HG03280 (cell line): ENCODE measurements at regions not wholly inside any gene's neighbourhood (a gene's known extent, or its start where the extent isn't known, plus 50 kb on each side); places are given as distances from the start of the nearest gene placed in this dataset.

ENCODE experiments used
- ATAC-seq: cut with Tn5 transposase; IDR thresholded peaks from one replicate; pipeline ENCODE4 v1.9.1; 2021; ENCODE audit warnings: mild to moderate bottlenecking, moderate library complexity; ENCODE audit not compliant: unreplicated experiment

DNA sequence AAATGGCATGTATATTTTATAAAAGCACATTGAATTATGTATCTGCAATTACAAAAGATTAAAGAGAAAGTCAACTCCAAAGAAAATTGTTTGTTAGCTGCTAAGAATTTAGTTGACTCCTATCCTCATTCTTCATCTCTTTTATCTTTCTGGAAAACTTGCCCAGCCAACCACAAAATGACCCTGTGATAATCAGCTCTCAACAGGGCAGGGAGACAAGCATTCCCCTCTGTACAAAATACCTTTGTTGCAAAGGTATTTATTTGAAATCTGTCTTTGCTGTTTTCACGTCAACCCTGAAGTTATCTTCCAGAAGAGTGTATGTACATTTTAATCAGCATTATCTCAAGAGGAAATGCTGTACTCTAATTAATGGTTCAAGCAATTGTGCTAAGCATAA is 191.1 kb upstream of the DDI1 start:
- ATAC-seq, result no peak

DNA sequence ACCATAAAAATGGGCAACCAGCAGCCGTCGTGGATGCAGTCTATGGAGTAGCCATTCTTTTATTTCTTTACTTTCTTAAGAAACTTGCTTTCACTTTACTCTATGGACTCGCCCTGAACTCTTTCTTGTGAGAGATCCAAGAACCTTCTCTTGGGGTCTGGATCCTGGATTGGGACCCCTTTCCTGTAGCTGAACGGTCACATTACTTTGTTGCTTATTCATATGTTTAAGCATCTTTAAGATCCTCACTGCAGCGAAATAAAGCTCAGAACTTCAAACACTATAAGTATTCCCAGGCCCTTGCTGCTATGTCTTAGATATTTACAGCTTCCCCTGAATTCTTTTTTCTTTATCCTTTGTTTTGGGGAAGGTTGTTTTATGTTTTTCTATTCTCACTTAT is 187.8 kb upstream of the DDI1 start:
- ATAC-seq, result no peak

DNA sequence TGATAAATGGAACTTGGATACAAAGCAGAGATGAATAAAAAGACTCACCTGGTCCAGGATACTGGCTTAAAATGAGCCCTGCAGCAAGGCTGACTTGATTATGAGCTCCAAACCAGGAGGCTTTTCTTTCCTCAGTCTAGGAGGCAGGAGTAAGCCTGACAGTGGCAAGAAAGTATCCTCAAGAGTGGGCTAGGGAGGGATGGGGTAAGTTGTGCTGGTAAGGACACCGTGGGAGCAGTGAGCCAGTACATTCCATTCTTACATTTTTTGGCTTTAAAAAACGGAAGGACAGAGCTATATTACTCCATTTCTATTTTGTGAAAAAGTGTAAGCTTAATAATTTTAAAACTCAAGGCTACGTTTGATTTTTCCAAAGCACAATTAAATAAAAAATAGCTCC is 187.1 kb upstream of the DDI1 start:
- no peak for ATAC-seq

DNA sequence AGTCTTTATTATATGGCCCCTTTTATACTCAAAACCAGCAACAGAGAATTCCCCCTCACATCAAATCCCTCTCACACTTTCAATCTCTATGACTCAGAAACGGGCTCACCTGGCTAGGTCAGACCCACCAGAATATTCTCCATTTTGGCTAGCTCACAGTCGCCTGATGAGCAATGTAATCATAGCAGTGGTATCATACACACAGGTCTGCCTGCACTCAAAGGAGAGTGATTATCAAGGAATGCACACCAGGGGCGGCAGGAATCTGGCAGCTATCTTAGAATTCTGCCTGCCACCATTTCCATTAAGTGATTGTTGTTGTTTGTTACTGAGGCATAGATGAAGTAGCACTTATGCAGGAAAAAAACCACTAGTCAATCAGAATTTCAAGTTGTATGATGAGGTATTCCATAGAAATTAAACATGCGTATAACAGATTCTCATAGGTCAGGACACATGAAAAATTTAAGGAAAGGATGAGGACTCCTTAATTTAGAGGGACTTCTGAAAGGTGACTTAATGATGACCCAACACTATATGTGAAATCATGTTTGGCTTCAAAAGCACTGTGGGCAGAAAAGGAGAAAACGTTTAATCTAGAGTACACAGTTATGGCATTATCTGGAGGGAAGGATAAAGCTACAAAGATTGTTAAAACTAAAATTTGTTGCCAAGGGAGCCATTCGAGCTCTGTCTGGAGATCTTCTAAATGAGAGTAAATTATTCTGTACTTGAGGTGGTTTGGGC is 185.8 kb upstream of the DDI1 start:
- ATAC-seq, result no peak

DNA sequence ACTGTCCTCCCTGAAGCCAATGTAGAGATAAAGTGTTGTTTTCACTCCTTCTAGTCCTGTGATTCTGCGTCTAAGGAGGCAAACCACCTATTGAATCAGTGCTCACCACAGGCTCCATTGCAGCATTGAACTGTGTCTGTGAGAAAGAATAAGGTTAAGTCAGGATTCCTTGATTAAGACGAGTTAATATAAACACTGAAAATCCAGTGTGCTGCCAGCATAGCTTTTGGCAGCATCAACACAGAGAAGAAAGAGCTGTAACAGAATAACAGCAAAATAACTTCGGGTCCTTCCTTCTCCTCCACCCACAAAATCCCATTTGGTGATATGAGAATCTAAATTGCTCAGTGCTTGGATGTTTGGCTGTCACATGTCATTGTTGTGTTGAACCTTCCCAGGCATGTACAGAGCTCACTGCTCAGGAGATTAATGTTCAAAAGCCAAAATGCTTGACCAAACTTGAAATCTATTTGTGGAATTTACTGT is 185.2 kb upstream of the DDI1 start:
- no peak for ATAC-seq
